Progenitor cell of endocrine pancreas (in vitro differentiated cells): ENCODE measurements at regions not wholly inside any gene's neighbourhood (a gene's known extent, or its start where the extent isn't known, plus 50 kb on each side); places are given as distances from the start of the nearest gene placed in this dataset.

Experiments
- DNase-seq: peaks from one replicate; pipeline ENCODE4 v3.0.0; 2021; ENCODE audit warnings: low spot score; ENCODE audit not compliant: unreplicated experiment
- H3K27ac Mint-ChIP-seq: 2 replicates; pipeline ENCODE4 v1.8.0; 2021; ENCODE audit warnings: mild to moderate bottlenecking, moderate library complexity, mixed read lengths
- H3K27me3 Mint-ChIP-seq: 2 replicates; pipeline ENCODE4 v1.8.0; 2021; ENCODE audit warnings: mixed read lengths
- H3K36me3 Mint-ChIP-seq: 2 replicates; pipeline ENCODE4 v1.8.0; 2022; ENCODE audit warnings: mixed read lengths; ENCODE audit not compliant: insufficient read depth
- H3K4me1 Mint-ChIP-seq: 2 replicates; pipeline ENCODE4 v1.8.0; 2021; ENCODE audit warnings: low read depth, mixed read lengths
- H3K4me3 Mint-ChIP-seq: 2 replicates; pipeline ENCODE4 v1.8.0; 2021; ENCODE audit warnings: low read depth, mild to moderate bottlenecking, moderate library complexity, mixed read lengths
- H3K9me3 Mint-ChIP-seq: 2 replicates; pipeline ENCODE4 v1.8.0; 2021; ENCODE audit warnings: low read depth, mixed read lengths
- CTCF ChIP-seq: fragments of 200-600 bp; sonication (generic); IDR thresholded peaks from one replicate; pipeline ENCODE4 v1.5.0; 2021; ENCODE audit warnings: antibody characterized with exemption, mild to moderate bottlenecking; ENCODE audit not compliant: unreplicated experiment

- Mint-ChIP-seq H3K4me1 (peaks cover 7% of the 10 kb centered on the region), H3K4me3 (no peak overlapping the region), H3K36me3 (no peaks in the 10 kb centered on the region), H3K27me3 (no peaks in the 10 kb centered on the region), H3K9me3 (peaks cover 14% of the 10 kb centered on the region), H3K27ac (no peak overlapping the region)
- no peak for DNase-seq
- no peak for TF ChIP-seq CTCF
Measured at GRCh38 chr3:146331967-146332366, 81.1 kb upstream of the PLSCR4 start.

- Mint-ChIP-seq H3K36me3 (no peaks in the 10 kb centered on the region), H3K4me1 (peaks cover 7% of the 10 kb centered on the region), H3K27ac (no peak overlapping the region), H3K27me3 (no peaks in the 10 kb centered on the region), H3K4me3 (no peak overlapping the region), H3K9me3 (peaks cover 8% of the 10 kb centered on the region)
- DNase-seq: no peak
- peak; percentile 54 for TF ChIP-seq CTCF
Measured at GRCh38 chr3:146326875-146327543, 76.1 kb upstream of the PLSCR4 start.

- no peak for DNase-seq
- Mint-ChIP-seq H3K27me3 (no peaks in the 10 kb centered on the region), H3K4me3 (no peak overlapping the region), H3K4me1 (peaks cover 12% of the 10 kb centered on the region), H3K36me3 (no peaks in the 10 kb centered on the region), H3K9me3 (peaks cover 8% of the 10 kb centered on the region), H3K27ac (no peak overlapping the region)
- TF ChIP-seq CTCF: no peak
Measured at GRCh38 chr3:146325170-146325569, 74.3 kb upstream of the PLSCR4 start.

- Mint-ChIP-seq H3K27ac (no peak overlapping the region), H3K4me1 (peaks cover 13% of the 10 kb centered on the region), H3K4me3 (no peak overlapping the region), H3K27me3 (no peaks in the 10 kb centered on the region), H3K9me3 (peaks cover 11% of the 10 kb centered on the region), H3K36me3 (no peaks in the 10 kb centered on the region)
- TF ChIP-seq CTCF: no peak
- DNase-seq: no peak
Measured at GRCh38 chr3:146322216-146322817, 71.4 kb upstream of the PLSCR4 start.

GRCh38 chr3:146314871-146315270, 64.0 kb upstream of the PLSCR4 start:
- H3K4me3 Mint-ChIP-seq: no peak overlapping the region
- H3K27ac Mint-ChIP-seq: no peak overlapping the region
- H3K4me1 Mint-ChIP-seq: peaks cover under 1% of the 10 kb centered on the region
- no peak for TF ChIP-seq CTCF
- no peaks in the 10 kb centered on the region for H3K36me3 Mint-ChIP-seq
- H3K27me3 Mint-ChIP-seq: no peaks in the 10 kb centered on the region
- H3K9me3 Mint-ChIP-seq: peaks cover 20% of the 10 kb centered on the region
- no peak for DNase-seq
